GM19438 (cell line): ENCODE measurements at regions not wholly inside any gene's neighbourhood (a gene's known extent, or its start where the extent isn't known, plus 50 kb on each side); places are given as distances from the start of the nearest gene placed in this dataset.

ENCODE experiments used
- ATAC-seq: cut with Tn5 transposase; IDR thresholded peaks from one replicate; pipeline ENCODE4 v1.9.1; 2021; ENCODE audit warnings: low read depth; ENCODE audit not compliant: unreplicated experiment

- no peak for ATAC-seq
Observed at GRCh38 chr15:69982037-69982436, 115.7 kb downstream of the TLE3 start.

- ATAC-seq: no peak
Observed at GRCh38 chr15:69983696-69984265, 113.9 kb downstream of the TLE3 start.

- no peak for ATAC-seq
Observed at GRCh38 chr15:69987492-69988489, 109.9 kb downstream of the TLE3 start.

GRCh38 chr15:69988541-69989225 lies 109.0 kb downstream of the TLE3 start:
- ATAC-seq: no peak

- no peak for ATAC-seq
Observed at GRCh38 chr15:69990566-69991421, 106.9 kb downstream of the TLE3 start.

- no peak for ATAC-seq
Observed at GRCh38 chr15:69991551-69991980, 106.2 kb downstream of the TLE3 start.

GRCh38 chr15:69992348-69992747 lies 105.4 kb downstream of the TLE3 start:
- ATAC-seq: no peak

- no peak for ATAC-seq
Observed at GRCh38 chr15:69994429-69995205, 103.1 kb downstream of the TLE3 start.

- no peak for ATAC-seq
Observed at GRCh38 chr15:69996321-69997160, 101.2 kb downstream of the TLE3 start.

- ATAC-seq: no peak
Observed at GRCh38 chr15:69997161-69997485, 100.6 kb downstream of the TLE3 start.
